ENCODE measurements at regions not wholly inside any gene's neighbourhood (a gene's known extent, or its start where the extent isn't known, plus 50 kb on each side); places are given as distances from the start of the nearest gene placed in this dataset.

DNA sequence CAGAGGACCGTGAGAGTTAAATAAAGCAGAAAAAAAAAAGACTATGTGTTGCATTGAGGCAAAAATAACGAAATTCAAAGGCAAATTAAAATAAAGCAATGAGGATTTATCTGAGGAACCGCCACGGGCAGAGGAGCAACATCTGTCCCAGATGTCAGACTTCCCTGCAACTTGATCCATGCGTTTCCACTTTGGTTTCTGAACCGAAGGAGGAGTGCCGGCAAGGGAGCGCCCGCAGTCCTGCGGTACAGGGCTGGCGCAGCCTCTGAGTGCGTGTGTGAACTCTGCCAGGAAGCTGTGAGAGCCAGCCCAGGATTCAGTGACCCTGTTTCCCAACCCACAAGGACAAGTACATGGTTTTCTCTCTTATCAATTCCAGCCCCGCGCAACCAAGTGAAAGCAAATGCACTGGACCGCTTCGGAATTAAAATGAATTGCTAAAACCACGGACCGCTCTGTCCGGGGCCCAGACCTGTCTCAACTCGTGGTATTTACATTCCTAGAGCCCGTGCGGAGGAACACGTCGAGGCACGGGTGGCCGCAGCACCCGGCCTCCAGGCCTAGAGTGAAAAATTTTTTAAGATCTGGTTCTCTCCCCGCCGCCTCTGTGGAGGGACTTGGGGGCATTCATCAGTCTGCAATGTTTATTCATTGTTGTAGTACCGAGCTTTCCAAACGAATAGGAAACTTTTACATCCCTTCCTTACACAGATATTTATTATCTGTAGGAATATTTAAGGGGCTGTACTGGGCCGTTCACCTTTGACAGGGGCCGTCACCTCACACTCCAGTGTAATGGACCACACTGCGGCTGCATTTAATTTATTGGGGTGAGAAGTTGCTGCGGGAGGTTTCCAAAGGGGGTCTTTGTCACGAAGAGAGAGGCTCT is 291.5 kb upstream of the NFE2L3 start:
- Histone ChIP-seq H3K36me3 (ENCODE audit: control insufficient read depth in 3 of 3, insufficient read depth in 3 of 3, low read length in 3 of 3) (no peaks in the 10 kb centered on the region), H3K9me3 (ENCODE audit: control insufficient read depth in 3 of 3, low read length in 3 of 3) (peaks cover 0 to 2% (median 0%) of the 10 kb centered on the region in 3 donors), H3K27me3 (ENCODE audit: control insufficient read depth in 3 of 3, insufficient read depth in 3 of 3, low read length in 3 of 3) (peaks cover 18 to 46% (median 24%) of the 10 kb centered on the region in 3 donors), H3K4me1 (ENCODE audit: control insufficient read depth in 3 of 3, insufficient read depth in 3 of 3, low read length in 3 of 3) (peaks cover 2 to 14% (median 14%) of the 10 kb centered on the region in 3 donors), H3K9ac (ENCODE audit: low read depth in 1 of 3, low read length in 3 of 3) (no peak overlapping the region), H3K27ac (ENCODE audit: low read depth, low read length) (no peak overlapping the region), H3K4me3 (ENCODE audit: low read length in 3 of 3) (peak overlapping the region in 1 of 3 donors; percentile 1)

DNA sequence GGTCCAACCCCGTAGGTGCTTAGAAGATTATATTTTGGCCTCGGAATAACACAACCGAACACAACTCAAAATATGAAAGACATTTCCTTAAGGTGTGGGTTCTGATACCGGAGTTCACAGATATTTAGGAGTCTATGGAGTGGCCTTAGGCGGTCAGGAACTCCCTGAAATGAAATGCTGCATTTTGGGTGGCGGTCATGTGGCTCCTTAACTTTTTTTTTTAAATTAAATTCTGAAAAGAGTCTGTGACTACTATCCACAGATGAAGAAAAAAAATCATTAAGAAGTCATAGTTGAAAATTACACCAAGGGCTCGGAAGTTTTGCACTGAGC is 290.9 kb upstream of the NFE2L3 start:
- Histone ChIP-seq H3K27ac (ENCODE audit: low read depth, low read length) (peak overlapping the region; percentile 79), H3K36me3 (ENCODE audit: control insufficient read depth in 3 of 3, insufficient read depth in 3 of 3, low read length in 3 of 3) (no peaks in the 10 kb centered on the region), H3K4me1 (ENCODE audit: control insufficient read depth in 3 of 3, insufficient read depth in 3 of 3, low read length in 3 of 3) (peaks cover 2 to 14% (median 14%) of the 10 kb centered on the region in 3 donors), H3K9me3 (ENCODE audit: control insufficient read depth in 3 of 3, low read length in 3 of 3) (peaks cover 0 to 6% (median 0%) of the 10 kb centered on the region in 3 donors), H3K4me3 (ENCODE audit: low read length in 3 of 3) (peak overlapping the region in 1 of 3 donors; percentile 54), H3K9ac (ENCODE audit: low read depth in 1 of 3, low read length in 3 of 3) (no peak overlapping the region), H3K27me3 (ENCODE audit: control insufficient read depth in 3 of 3, insufficient read depth in 3 of 3, low read length in 3 of 3) (peaks cover 16 to 52% (median 27%) of the 10 kb centered on the region in 3 donors)

DNA sequence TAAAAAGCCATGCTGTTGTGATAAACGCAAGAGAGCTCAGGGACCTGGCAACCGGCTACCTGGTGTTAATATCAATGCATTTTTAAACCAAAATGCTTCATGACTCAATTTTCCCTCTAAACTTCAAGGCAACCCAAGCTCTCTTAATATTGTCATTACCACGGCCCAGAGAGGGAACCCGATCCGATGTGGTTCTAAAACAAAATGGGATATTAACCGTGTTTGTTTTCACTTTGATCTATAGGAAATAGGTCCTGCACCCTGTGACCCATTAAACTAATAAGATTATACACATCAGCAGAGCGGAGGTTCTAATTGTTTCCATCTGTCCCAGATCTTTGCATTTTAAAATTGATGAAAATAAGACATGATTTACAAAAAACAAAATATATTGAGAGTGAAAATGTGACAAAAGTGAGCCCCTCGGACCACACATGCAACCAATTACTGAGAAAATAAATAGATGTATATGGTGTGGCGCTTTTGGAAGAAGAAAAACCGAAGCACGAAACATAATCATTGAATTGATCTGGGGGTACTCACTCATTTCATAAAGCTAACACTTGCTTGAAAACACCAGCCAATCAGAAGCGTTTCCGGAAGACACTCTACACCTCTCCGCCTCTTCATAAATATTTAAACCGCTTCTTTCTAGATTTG is 290.3 kb upstream of the NFE2L3 start:
- Histone ChIP-seq H3K27ac (ENCODE audit: low read depth, low read length) (peak overlapping the region; percentile 79), H3K27me3 (ENCODE audit: control insufficient read depth in 3 of 3, insufficient read depth in 3 of 3, low read length in 3 of 3) (peaks cover 15 to 58% (median 27%) of the 10 kb centered on the region in 3 donors)

DNA sequence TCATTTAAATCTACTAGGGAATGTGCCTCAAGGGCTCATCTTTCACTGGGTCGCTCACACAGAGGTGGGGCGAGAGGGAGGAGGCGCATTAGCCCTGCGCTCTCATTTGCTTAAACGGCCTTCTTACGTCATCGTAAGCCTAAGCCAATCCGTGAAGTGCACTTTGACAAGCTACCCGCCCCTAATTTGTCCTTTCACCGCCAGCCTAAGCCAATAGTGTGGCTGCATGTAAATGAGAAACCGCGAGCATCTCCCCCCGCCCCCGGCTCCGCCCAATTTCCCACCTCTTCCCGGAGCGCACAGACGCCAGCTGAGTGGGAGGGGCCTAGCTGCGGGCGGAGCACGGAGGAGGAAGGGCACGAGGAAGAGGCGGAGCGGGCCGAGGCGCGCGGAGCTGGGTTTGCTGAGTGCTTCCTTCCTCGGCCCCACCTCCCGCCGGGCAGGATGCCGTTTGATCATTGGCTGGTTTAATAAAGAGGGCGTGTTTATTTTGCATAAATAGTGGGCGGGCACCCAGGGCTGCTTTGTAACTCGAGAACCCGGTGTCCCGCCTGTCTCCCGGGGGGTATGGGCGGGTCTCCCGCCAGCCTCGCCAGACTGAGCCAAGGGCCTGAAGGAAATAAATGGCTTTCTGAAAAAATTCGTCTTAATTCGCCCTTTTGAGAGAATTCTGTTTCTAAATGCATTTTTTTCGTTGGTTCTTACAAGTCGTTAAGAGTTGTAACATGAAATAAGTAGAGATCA is 289.6 kb upstream of the NFE2L3 start:
- Histone ChIP-seq H3K27me3 (ENCODE audit: control insufficient read depth in 3 of 3, insufficient read depth in 3 of 3, low read length in 3 of 3) (peaks cover 15 to 58% (median 27%) of the 10 kb centered on the region in 3 donors), H3K9me3 (ENCODE audit: control insufficient read depth in 3 of 3, low read length in 3 of 3) (peaks cover 0 to 6% (median 0%) of the 10 kb centered on the region in 3 donors), H3K36me3 (ENCODE audit: control insufficient read depth in 3 of 3, insufficient read depth in 3 of 3, low read length in 3 of 3) (no peaks in the 10 kb centered on the region), H3K4me1 (ENCODE audit: control insufficient read depth in 3 of 3, insufficient read depth in 3 of 3, low read length in 3 of 3) (peaks cover 2 to 10% (median 9%) of the 10 kb centered on the region in 3 donors), H3K27ac (ENCODE audit: low read depth, low read length) (peak overlapping the region; percentile 79), H3K4me3 (ENCODE audit: low read length in 3 of 3) (peak overlapping the region; percentile 54 to 70 (median 68)), H3K9ac (ENCODE audit: low read depth in 1 of 3, low read length in 3 of 3) (peak overlapping the region in 2 of 3 donors; percentile 58 to 69)

More for the DNA sequence above, 290.3 kb upstream of the NFE2L3 start:
- Histone ChIP-seq H3K4me3 (ENCODE audit: low read length in 3 of 3) (peak overlapping the region; percentile 54 to 70 (median 68)), H3K9ac (ENCODE audit: low read depth in 1 of 3, low read length in 3 of 3) (peak overlapping the region; percentile 65 to 69 (median 69)), H3K9me3 (ENCODE audit: control insufficient read depth in 3 of 3, low read length in 3 of 3) (peaks cover 0 to 6% (median 0%) of the 10 kb centered on the region in 3 donors), H3K36me3 (ENCODE audit: control insufficient read depth in 3 of 3, insufficient read depth in 3 of 3, low read length in 3 of 3) (no peaks in the 10 kb centered on the region), H3K4me1 (ENCODE audit: control insufficient read depth in 3 of 3, insufficient read depth in 3 of 3, low read length in 3 of 3) (peaks cover 2 to 10% (median 9%) of the 10 kb centered on the region in 3 donors)

DNA sequence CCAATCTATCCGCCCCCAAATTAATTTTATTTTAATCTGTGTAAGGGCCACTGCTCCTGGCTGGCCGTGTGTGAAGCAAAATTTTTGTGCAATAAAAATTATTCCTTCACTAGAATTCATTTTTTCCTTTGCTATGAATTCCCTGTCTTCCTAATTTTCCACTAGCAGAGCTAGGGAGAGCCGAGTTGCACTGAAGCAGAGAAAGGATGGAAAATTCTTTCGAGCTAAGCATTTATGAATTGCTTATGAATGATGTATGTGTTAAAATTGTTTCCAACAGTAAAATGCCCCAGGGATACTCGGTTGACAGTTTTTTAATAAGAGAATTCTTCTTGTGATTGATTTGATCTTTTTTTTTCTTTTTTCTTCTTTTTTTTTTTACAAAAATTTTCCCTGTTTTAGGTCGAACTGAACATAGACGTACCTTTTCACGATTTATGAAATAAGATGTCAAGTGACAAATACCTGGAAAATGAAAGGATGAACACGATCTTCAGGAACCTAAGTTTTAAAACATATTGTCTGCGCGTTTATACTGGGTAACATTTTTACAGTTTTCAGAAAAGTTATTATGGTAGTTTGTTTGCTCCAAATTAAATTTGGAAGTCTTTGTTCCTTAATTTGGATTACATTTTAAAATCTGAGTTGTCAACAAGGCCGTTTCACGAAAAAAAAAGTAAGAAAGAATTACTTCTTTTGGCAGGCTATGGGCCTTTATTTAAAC is 288.8 kb upstream of the NFE2L3 start:
- peaks cover 12 to 56% (median 27%) of the 10 kb centered on the region in 3 donors for H3K27me3 ChIP-seq (ENCODE audit: control insufficient read depth in 3 of 3, insufficient read depth in 3 of 3, low read length in 3 of 3)
- H3K36me3 ChIP-seq (ENCODE audit: control insufficient read depth in 3 of 3, insufficient read depth in 3 of 3, low read length in 3 of 3): no peaks in the 10 kb centered on the region
- peaks cover 0 to 6% (median 0%) of the 10 kb centered on the region in 3 donors for H3K9me3 ChIP-seq (ENCODE audit: control insufficient read depth in 3 of 3, low read length in 3 of 3)
- H3K9ac ChIP-seq (ENCODE audit: low read depth in 1 of 3, low read length in 3 of 3): peak overlapping the region in 2 of 3 donors; percentile 36 to 58
- H3K4me1 ChIP-seq (ENCODE audit: control insufficient read depth in 3 of 3, insufficient read depth in 3 of 3, low read length in 3 of 3): peaks cover 2 to 5% (median 4%) of the 10 kb centered on the region in 3 donors
- peak overlapping the region; percentile 46 for H3K27ac ChIP-seq (ENCODE audit: low read depth, low read length)
- H3K4me3 ChIP-seq (ENCODE audit: low read length in 3 of 3): peak overlapping the region; percentile 45 to 61 (median 58)

DNA sequence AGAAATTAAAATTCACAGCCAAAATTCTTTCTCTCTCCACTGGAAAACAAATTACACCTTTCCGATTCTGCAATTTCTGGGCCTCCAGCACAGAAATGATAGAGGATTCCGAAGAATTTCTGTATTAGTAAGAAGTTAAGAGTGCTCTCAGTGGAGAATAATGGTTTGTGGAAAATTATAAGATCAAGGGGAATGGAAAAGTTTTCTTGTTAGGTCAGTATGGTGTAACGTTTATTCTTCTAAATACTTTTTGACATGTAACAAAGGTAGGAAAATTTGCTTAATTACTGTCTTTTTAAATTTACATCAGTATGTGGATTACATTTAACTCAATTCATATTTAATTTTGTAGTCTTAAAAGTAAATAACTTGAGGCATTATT is 288.3 kb upstream of the NFE2L3 start:
- peaks cover 14 to 57% (median 27%) of the 10 kb centered on the region in 3 donors for H3K27me3 ChIP-seq (ENCODE audit: control insufficient read depth in 3 of 3, insufficient read depth in 3 of 3, low read length in 3 of 3)

DNA sequence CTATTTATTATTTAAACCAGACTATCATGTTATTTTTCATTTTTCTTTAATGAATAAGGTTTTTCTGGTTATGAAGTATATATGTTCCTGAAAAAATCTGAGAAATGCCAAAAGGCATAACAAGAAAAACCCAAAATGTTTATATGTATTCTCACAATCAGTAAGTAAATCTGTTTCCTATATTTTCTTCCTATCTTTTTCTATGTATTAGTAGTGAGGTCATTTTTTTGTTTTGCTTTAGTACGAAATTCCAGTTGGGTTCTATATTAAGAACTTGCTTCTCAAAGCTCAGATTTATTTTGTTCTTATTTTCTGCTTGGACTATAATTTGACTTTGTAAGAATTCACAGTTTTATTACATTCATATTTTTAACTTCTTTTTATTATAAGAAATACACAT is 287.5 kb upstream of the NFE2L3 start:
- Histone ChIP-seq H3K36me3 (ENCODE audit: control insufficient read depth in 3 of 3, insufficient read depth in 3 of 3, low read length in 3 of 3) (no peaks in the 10 kb centered on the region), H3K27me3 (ENCODE audit: control insufficient read depth in 3 of 3, insufficient read depth in 3 of 3, low read length in 3 of 3) (peaks cover 11 to 57% (median 25%) of the 10 kb centered on the region in 3 donors), H3K9me3 (ENCODE audit: control insufficient read depth in 3 of 3, low read length in 3 of 3) (peaks cover 0 to 6% (median 0%) of the 10 kb centered on the region in 3 donors), H3K9ac (ENCODE audit: low read depth in 1 of 3, low read length in 3 of 3) (no peak overlapping the region), H3K27ac (ENCODE audit: low read depth, low read length) (no peak overlapping the region), H3K4me3 (ENCODE audit: low read length in 3 of 3) (no peak overlapping the region), H3K4me1 (ENCODE audit: control insufficient read depth in 3 of 3, insufficient read depth in 3 of 3, low read length in 3 of 3) (peaks cover 0 to 5% (median 2%) of the 10 kb centered on the region in 3 donors)

More for the DNA sequence above, 288.3 kb upstream of the NFE2L3 start:
- Histone ChIP-seq H3K4me1 (ENCODE audit: control insufficient read depth in 3 of 3, insufficient read depth in 3 of 3, low read length in 3 of 3) (peaks cover 0 to 5% (median 2%) of the 10 kb centered on the region in 3 donors), H3K4me3 (ENCODE audit: low read length in 3 of 3) (no peak overlapping the region), H3K36me3 (ENCODE audit: control insufficient read depth in 3 of 3, insufficient read depth in 3 of 3, low read length in 3 of 3) (no peaks in the 10 kb centered on the region), H3K27ac (ENCODE audit: low read depth, low read length) (no peak overlapping the region), H3K9ac (ENCODE audit: low read depth in 1 of 3, low read length in 3 of 3) (no peak overlapping the region), H3K9me3 (ENCODE audit: control insufficient read depth in 3 of 3, low read length in 3 of 3) (peaks cover 0 to 6% (median 0%) of the 10 kb centered on the region in 3 donors)

DNA sequence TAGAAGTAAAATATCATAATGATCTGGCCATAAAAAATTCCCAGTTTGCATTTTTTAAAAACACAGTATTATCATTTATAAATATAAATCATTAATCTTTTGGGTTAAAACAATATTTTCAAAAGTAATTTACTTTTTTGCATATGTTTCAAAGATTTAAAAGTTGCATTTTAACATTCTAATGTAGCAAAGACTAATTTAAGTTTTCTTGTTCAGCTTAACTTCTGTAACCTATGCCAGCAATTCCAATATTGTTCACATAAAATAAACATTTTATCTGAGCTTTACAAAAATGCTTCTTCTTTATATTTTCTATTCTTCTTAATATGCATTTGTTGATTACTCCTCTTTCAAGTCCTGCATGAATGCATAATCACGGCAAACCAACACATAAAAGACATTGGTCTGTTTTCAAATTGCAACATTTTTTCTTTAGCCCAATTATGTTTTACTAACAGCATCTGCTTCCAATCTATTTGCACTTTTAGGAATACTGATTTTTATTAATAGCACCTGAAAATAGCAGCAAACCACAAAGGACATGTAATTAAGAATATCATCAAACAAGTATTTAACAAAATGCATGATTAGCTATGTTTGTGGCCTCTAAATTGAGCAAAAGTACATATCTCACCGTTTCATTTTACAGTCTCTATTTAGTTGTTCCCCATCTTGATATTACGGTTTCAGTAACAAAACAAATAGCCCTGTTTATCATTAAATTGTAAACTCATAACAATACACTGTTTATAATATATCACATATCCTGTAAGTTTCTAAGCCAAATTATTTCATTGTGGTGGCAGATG is 286.9 kb upstream of the NFE2L3 start:
- peaks cover 11 to 62% (median 24%) of the 10 kb centered on the region in 3 donors for H3K27me3 ChIP-seq (ENCODE audit: control insufficient read depth in 3 of 3, insufficient read depth in 3 of 3, low read length in 3 of 3)
- peaks cover 0 to 5% (median 2%) of the 10 kb centered on the region in 3 donors for H3K4me1 ChIP-seq (ENCODE audit: control insufficient read depth in 3 of 3, insufficient read depth in 3 of 3, low read length in 3 of 3)
- H3K9me3 ChIP-seq (ENCODE audit: control insufficient read depth in 3 of 3, low read length in 3 of 3): peaks cover 0 to 6% (median 0%) of the 10 kb centered on the region in 3 donors
- no peak overlapping the region for H3K9ac ChIP-seq (ENCODE audit: low read depth in 1 of 3, low read length in 3 of 3)
- H3K4me3 ChIP-seq (ENCODE audit: low read length in 3 of 3): no peak overlapping the region
- H3K27ac ChIP-seq (ENCODE audit: low read depth, low read length): no peak overlapping the region
- no peaks in the 10 kb centered on the region for H3K36me3 ChIP-seq (ENCODE audit: control insufficient read depth in 3 of 3, insufficient read depth in 3 of 3, low read length in 3 of 3)
